ENCODE measurements at regions not wholly inside any gene's neighbourhood (a gene's known extent, or its start where the extent isn't known, plus 50 kb on each side); places are given as distances from the start of the nearest gene placed in this dataset.

GRCh38 chr4:164357957-164358356 is 396.0 kb upstream of the SMIM31 start:
- no peak for DNase-seq

GRCh38 chr4:164358400-164358799 is 395.5 kb upstream of the SMIM31 start:
- DNase-seq: no peak

GRCh38 chr4:164359881-164360280 is 394.1 kb upstream of the SMIM31 start:
- DNase-seq: no peak

GRCh38 chr4:164368894-164369293 is 385.0 kb upstream of the SMIM31 start:
- no peak for DNase-seq

GRCh38 chr4:164373021-164373420 is 380.9 kb upstream of the SMIM31 start:
- no peak for DNase-seq

- DNase-seq: no peak
Measured at GRCh38 chr4:164377277-164377676, 376.7 kb upstream of the SMIM31 start.

- DNase-seq: no peak
Measured at GRCh38 chr4:164378361-164378760, 375.6 kb upstream of the SMIM31 start.

- no peak for DNase-seq
Measured at GRCh38 chr4:164379694-164380093, 374.2 kb upstream of the SMIM31 start.

- no peak for DNase-seq
Measured at GRCh38 chr4:164381859-164382258, 372.1 kb upstream of the SMIM31 start.

- DNase-seq: no peak
Measured at GRCh38 chr4:164383058-164383357, 370.9 kb upstream of the SMIM31 start.

- no peak for DNase-seq
Measured at GRCh38 chr4:164383358-164384220, 370.3 kb upstream of the SMIM31 start.

GRCh38 chr4:164384416-164384815 is 369.5 kb upstream of the SMIM31 start:
- DNase-seq: no peak

GRCh38 chr4:164396439-164396838 is 357.5 kb upstream of the SMIM31 start:
- DNase-seq: no peak

- no peak for DNase-seq
Measured at GRCh38 chr4:164402554-164402953, 351.4 kb upstream of the SMIM31 start.

GRCh38 chr4:164405774-164406173 is 348.2 kb upstream of the SMIM31 start:
- no peak for DNase-seq

GRCh38 chr4:164408831-164409230 is 345.1 kb upstream of the SMIM31 start:
- DNase-seq: no peak

GRCh38 chr4:164410401-164410800 is 343.5 kb upstream of the SMIM31 start:
- no peak for DNase-seq

GRCh38 chr4:164412246-164412645 is 341.7 kb upstream of the SMIM31 start:
- no peak for DNase-seq

- DNase-seq: no peak
Measured at GRCh38 chr4:164413743-164414142, 340.2 kb upstream of the SMIM31 start.

- DNase-seq: no peak
Measured at GRCh38 chr4:164423819-164424218, 330.1 kb upstream of the SMIM31 start.

- DNase-seq: no peak
Measured at GRCh38 chr4:164424846-164425245, 329.1 kb upstream of the SMIM31 start.

GRCh38 chr4:164428561-164428960 is 325.4 kb upstream of the SMIM31 start:
- DNase-seq: no peak

GRCh38 chr4:164438321-164438720 is 315.6 kb upstream of the SMIM31 start:
- DNase-seq: no peak

- no peak for DNase-seq
Measured at GRCh38 chr4:164439037-164439436, 314.9 kb upstream of the SMIM31 start.

GRCh38 chr4:164440199-164440598 is 313.7 kb upstream of the SMIM31 start:
- no peak for DNase-seq

Data from NCI-H1436 treated with DMSO at 0.1 percent for 48 hours (cell line).